Left kidney (tissue), 1 donor: ENCODE measurements at regions not wholly inside any gene's neighbourhood (a gene's known extent, or its start where the extent isn't known, plus 50 kb on each side); places are given as distances from the start of the nearest gene placed in this dataset.

Experiments
- DNase-seq: peaks from one replicate; pipeline ENCODE4 v3.0.0-alpha.2; 2013

GRCh38 chr11:97430877-97431276, 1041.1 kb downstream of the JRKL start:
- peak; percentile 59 for DNase-seq

GRCh38 chr11:97432926-97433325, 1043.1 kb downstream of the JRKL start:
- no peak for DNase-seq

GRCh38 chr11:97445561-97445960, 1055.7 kb downstream of the JRKL start:
- DNase-seq, result no peak

DNA sequence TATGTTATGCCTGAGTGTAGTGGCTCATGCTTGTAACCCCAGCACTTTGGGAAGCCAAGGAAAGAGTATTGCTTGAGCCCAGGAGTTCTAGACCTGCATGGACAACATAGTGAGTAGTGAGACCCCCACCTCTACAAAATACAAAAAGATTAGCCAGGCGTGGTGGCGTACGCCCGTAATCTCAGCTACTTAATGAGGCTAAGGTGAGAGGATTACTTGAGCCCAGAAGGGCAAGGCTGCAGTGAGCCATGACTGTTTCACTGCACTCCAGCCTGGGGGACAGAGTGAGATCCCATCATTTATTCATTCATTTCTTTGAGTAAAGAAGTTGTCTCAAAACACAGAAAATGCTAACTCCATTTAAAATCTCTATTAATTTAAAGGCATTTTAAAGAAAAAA, 1061.6 kb downstream of the JRKL start:
- no peak for DNase-seq

- DNase-seq, result no peak
Measured at GRCh38 chr11:97454988-97455387, 1065.2 kb downstream of the JRKL start.

GRCh38 chr11:97460091-97460490, 1070.3 kb downstream of the JRKL start:
- DNase-seq, result no peak

GRCh38 chr11:97461044-97461880, 1071.4 kb downstream of the JRKL start:
- no peak for DNase-seq

DNA sequence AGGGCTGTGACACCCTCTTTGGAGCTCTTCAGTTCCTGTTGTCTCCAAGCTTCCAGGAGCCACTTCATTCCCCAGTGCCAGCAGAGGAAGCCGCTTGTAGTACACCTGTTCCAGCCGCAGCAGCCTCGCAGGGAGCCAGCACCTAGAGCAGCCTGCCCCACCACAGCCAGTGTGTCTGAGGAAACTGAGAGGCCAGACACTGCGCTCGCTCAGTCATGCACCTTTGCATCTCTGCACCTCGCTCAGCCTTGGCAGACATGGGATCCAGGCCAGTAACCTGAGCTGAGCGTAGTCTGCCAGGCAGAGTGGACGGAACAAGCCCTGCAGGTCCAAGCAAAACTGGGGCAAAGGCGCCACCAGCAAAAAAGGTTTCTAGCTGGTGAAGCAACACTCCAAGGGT, 1072.1 kb downstream of the JRKL start:
- DNase-seq, result no peak

GRCh38 chr11:97463891-97464290, 1074.1 kb downstream of the JRKL start:
- no peak for DNase-seq

- DNase-seq, result no peak
Measured at GRCh38 chr11:97471480-97471879, 1081.7 kb downstream of the JRKL start.

DNA sequence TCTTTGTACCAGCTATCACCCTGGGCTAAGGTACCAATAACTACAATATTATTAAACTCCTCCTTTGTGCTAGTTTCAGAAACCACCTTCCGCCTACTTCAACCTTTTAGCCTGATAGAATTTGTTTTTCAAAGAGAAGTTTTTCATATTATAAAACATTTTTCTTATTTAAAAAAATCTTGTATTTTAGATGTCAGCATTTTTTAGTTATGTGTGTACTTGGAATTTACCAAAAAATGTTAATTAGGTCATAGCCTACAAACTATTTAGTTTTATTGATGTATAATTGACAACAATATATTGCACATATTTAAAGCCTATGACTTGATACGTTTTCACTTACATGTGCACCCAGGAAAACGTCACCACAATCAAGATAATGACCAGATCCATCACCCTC, 1097.6 kb downstream of the JRKL start:
- no peak for DNase-seq

- DNase-seq, result no peak
Measured at GRCh38 chr11:97498891-97499290, 1109.1 kb downstream of the JRKL start.

- DNase-seq, result no peak
Measured at GRCh38 chr11:97502201-97502600, 1112.4 kb downstream of the JRKL start.

GRCh38 chr11:97506076-97506759, 1116.4 kb downstream of the JRKL start:
- DNase-seq, result no peak

GRCh38 chr11:97514446-97514845, 1124.6 kb downstream of the JRKL start:
- DNase-seq, result no peak

GRCh38 chr11:97516688-97517087, 1126.9 kb downstream of the JRKL start:
- DNase-seq, result no peak

DNA sequence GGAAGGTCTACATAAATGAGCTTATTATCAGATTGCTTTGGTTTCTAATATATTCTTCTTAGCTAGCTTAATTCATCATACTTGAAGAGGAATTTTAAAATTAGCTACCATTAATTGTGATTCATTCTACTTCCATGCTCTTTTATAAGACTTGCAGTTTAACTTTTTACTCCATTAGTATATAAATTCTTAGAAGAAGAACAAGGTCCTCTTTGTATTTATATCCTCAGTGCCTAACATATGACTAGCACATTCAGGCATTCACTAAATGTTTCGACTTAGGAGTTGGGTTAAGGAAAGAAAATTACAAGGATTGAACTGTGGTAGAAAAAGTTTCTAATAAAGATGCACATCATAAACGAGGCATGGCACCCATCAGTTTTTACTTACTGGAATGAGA, 1135.5 kb downstream of the JRKL start:
- no peak for DNase-seq

GRCh38 chr11:97537407-97538150, 1147.8 kb downstream of the JRKL start:
- DNase-seq, result no peak

GRCh38 chr11:97544431-97544830, 1154.6 kb downstream of the JRKL start:
- no peak for DNase-seq

DNA sequence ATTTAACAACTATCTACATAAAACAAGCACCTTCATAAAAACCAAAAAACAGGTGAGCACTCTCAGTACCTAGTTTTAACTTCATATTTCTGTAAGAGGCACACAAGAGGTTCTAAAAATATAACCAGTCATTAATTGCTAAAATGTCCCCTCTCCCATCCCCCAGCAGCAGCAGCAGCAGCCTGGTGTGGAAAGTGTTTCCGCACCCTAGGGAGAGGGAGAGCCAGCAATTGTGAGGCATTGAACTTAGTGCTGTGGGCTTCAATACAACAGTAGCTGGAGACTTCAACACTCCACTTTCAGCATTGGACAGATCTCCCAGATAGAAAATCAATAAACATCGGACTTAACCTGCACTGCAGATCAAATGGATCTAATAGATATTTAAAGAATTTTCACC, 1158.5 kb downstream of the JRKL start:
- DNase-seq, result no peak

DNA sequence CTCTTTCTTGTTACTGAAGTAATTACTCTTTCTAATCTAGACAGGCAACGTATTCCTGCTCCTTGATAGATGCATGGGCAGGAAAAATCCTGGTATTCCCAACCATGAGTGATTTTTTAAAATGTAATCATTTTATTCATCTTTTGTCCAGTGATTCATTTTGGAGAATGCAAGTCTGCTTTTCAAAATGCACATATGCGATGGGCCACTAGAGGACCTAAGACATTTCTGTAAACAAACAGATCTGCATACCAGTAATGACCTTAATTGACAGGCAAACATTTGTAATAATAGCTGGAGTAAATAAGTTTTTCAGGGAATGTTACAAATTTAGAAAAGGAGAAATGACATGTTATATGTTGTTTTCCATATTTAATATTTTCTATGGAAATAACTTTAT, 1167.6 kb downstream of the JRKL start:
- DNase-seq, result no peak

DNA sequence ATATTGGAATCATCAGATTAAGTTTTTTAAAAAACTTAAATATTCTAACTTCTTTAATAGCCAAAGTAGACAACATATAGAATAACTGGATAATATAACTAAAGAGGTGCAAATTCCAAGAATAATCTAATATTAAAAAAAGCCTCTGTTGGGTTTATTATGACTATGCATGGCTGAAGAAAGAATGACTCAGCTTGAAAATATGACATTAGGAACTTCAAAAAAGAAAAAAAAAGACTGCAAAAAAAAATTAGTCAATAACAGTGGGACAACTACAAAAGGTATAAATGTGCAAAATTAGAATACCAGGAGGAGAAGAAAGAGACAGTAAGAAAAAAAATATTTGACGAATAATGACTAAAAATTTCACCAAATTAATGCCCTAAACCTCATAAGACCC, 1178.0 kb downstream of the JRKL start:
- no peak for DNase-seq

- DNase-seq, result no peak
Measured at GRCh38 chr11:97570636-97571035, 1180.8 kb downstream of the JRKL start.
